ENCODE measurements at regions not wholly inside any gene's neighbourhood (a gene's known extent, or its start where the extent isn't known, plus 50 kb on each side); places are given as distances from the start of the nearest gene placed in this dataset.

DNA sequence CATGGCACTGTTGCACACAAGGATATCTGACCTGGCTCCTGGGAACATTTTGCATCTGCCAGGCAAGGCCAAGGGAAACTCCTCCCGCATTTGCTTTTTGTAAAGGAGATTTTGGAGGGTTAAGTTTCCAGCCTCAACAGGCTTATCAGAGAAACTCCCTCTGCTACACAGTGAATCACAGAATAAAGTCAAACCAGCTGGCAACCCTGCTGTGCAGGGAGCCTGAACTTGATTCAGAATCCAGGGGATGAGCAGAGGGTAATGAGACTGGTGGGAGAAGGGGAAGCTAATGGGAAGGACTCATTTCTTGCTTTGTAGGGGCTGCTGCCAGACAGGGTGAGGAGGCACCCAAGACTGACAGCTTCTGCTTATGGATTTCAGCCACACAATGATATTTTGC, 185.3 kb upstream of the ISX start:
- intact Hi-C loops (cut with micrococcal nuclease) = no loop called here

- intact Hi-C loops (cut with micrococcal nuclease) = no loop called here
These were observed 184.5 kb upstream of the ISX start for GRCh38 chr22:34881453-34881852.

DNA sequence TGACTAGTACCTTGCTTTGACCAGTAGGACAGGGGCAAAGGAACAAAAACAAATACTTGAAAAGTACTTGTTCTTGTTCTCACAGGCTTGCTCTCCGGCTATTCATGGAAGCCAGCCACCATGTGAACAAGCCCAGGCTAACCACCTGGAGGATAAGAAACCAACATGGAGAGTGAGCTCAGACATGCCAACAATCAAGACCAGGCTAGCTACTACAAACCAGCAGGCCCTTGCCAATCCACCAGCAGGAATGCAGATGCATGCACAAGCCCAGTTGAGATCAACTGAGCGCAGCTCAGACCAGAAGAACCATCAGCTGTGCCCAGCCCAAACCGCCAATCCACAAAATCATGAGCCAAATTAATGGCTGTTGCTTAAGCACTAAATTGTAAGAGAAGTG, 180.1 kb upstream of the ISX start:
- intact Hi-C loops (cut with micrococcal nuclease) = no loop called here

GRCh38 chr22:34886391-34886790, 179.6 kb upstream of the ISX start:
- intact Hi-C loops (cut with micrococcal nuclease) = no loop called here

DNA sequence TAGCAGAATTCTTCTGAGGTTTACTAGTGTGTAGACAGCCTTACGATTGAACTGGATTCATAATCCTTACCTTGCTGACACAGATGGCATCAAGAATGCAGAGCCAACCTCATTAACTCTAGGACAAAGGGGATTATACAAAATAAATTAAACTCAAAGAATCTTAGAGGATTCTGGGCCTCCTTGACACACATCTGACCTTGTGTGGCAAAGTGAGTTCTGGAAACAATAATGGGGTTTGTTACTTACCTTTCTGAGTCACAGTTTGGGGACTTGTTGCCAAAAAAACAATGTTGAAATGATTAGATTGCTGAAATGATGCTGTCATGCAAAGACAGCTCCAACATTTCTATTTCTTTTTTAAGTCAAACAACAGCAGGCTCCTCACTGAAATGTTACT, 179.1 kb upstream of the ISX start:
- intact Hi-C loops (cut with micrococcal nuclease) = no loop called here

DNA sequence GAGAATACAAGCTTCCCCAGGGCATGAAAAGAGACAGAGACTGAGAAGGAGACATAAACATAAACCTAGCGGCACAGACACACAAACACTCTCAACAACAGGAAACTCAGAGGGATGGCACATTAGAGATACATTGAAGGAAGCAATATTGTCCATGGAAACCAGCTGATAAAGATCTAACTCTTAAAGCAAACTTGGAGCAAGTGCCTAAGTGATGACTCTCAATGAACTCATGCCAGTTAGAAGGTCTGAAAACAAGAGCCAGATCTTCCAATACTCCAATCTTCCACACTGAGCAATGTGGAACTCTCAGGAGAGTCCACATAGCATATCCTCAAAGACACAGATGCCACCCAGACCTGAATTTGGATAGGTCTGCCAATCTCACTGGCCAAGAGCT, 168.8 kb upstream of the ISX start:
- intact Hi-C loops (cut with micrococcal nuclease) = no loop called here

DNA sequence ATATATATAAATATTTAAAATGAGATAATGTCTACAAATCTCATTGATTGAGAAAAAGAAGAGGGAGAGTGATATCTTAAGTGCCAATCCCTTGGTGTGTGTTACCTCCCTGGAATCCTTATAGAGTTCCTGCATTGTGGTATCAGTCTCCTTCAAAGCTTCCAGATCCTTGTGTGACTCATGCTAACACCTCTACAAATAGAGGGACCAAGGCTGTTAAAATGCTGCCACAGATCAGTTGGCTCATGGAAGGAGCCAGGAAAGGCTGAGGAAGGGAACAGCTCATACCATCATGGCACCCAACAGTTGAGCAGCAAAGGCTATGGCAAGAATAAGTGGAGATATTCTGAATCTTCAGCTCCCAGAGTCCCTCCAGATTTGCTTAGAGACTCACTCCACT, 163.6 kb upstream of the ISX start:
- intact Hi-C loops (cut with micrococcal nuclease) = no loop called here

- intact Hi-C loops (cut with micrococcal nuclease) = no loop called here
These were observed 162.5 kb upstream of the ISX start for GRCh38 chr22:34903416-34903815.

DNA sequence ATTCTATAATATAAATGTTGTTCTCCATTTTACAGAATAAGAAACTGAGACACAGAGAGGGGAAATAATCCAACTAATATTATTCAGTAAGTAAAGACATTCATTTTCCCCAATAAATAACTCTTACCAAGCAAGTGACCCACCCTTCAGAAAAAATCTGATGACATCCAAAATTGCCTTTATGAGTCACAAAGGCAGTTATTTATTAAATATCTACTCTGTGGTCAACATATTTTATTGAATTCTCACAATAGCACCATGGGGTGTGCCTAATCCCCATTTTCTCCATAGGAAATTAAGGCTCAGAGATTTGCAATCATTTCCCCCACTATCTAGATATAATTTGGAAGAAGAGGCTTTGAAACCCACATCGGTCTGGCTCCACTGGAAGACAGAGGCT, 161.5 kb upstream of the ISX start:
- intact Hi-C loops (cut with micrococcal nuclease) = no loop called here

DNA sequence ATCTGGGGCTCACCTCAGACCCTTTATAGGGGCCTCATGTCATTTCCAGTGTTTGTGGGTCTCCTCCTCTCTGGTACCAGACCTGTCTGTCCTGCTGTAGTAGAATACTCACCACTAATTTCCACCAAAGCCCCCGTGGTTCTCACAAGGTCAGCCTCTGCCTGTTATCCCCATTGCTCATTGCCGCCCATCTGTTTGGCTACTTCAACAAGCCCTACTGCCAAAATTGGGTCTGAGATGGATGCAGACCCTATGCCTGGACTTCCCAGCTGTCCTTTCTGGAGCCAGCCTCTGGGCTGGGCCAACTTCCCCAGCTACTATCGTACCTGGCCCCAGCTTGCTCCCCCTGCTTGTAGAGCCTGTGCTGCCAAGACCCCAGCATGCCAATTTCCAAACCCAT, 152.1 kb upstream of the ISX start:
- intact Hi-C loops (cut with micrococcal nuclease) = no loop called here

- intact Hi-C loops (cut with micrococcal nuclease) = no loop called here
These were observed 151.1 kb upstream of the ISX start for GRCh38 chr22:34914846-34915245.

- intact Hi-C loops (cut with micrococcal nuclease) = no loop called here
These were observed 148.7 kb upstream of the ISX start for GRCh38 chr22:34917239-34917638.

DNA sequence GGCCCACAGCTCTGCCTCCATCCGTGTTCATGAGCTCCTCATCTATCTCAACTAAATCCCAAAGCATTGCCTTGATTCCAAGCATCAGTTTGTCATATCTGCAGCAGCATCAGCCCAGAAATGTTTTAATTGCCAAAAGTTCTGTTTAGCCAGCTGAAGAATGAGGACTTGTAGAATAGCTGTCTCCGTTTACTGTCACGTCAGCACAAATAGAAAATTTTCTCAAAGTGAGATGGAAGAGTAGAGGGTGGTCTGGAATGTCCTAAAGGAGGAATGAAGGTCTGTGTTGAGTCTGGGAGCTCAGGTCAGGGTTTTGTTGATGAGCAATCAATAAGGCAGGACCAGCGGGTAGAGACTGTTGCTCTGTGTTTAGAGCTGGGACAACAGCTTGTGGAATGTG, 134.9 kb upstream of the ISX start:
- intact Hi-C loops (cut with micrococcal nuclease) = no loop called here

GRCh38 chr22:34934261-34934660, 131.7 kb upstream of the ISX start:
- intact Hi-C loops (cut with micrococcal nuclease) = no loop called here

DNA sequence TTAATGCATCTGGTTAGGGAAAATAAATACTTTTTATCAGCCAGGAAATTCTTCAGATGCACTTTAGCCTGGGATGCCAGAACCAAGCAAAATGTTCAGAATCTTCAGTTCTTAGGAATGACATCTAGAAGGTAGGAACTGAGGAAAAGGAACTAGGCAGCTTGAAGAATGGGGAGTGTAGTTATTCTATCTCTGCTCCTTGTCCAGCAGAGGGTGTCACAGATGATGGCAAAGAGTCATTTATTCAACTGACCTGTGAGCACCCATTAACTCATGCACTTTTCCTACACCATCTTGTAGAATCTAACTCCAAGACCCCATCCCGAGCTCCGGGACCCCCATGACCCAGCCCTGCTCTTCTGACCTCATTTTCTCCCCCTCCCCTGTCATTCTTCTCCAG, 122.1 kb upstream of the ISX start:
- intact Hi-C loops (cut with micrococcal nuclease) = no loop called here

GRCh38 chr22:34946339-34946985, 119.5 kb upstream of the ISX start:
- intact Hi-C loops (cut with micrococcal nuclease) = no loop called here

GRCh38 chr22:34950489-34950888, 115.5 kb upstream of the ISX start:
- intact Hi-C loops (cut with micrococcal nuclease) = no loop called here

GRCh38 chr22:34951212-34951611, 114.7 kb upstream of the ISX start:
- intact Hi-C loops (cut with micrococcal nuclease) = no loop called here

- intact Hi-C loops (cut with micrococcal nuclease) = no loop called here
These were observed 106.0 kb upstream of the ISX start for GRCh38 chr22:34960005-34960404.

DNA sequence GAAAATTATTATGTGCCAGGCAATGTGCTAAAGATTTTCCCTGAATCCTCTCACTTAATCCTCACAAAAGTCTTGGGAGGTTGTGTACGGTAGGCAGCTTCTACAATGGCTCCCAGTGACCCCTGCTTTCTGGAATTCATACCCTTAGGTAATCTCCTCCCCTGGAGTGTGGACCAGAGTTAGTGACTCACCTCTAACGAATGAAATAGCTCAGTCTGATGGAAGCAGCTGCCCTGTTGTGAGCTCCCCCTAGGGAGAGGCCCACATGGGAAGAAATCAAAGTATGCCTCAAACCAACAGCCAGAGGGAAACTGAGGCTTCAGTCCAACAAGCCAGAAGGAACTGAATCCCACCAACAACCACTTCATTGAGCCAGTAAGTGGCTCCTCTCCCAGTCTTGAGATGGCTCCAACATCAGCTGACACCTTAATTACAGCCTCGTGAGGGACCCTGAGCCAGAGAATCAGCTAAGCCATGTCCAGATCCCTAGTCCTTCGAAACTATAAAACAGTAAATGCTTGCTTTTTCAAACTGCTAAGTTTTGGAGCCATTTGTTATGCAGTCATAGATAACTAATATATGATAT, 98.9 kb upstream of the ISX start:
- intact Hi-C loops (cut with micrococcal nuclease) = no loop called here

DNA sequence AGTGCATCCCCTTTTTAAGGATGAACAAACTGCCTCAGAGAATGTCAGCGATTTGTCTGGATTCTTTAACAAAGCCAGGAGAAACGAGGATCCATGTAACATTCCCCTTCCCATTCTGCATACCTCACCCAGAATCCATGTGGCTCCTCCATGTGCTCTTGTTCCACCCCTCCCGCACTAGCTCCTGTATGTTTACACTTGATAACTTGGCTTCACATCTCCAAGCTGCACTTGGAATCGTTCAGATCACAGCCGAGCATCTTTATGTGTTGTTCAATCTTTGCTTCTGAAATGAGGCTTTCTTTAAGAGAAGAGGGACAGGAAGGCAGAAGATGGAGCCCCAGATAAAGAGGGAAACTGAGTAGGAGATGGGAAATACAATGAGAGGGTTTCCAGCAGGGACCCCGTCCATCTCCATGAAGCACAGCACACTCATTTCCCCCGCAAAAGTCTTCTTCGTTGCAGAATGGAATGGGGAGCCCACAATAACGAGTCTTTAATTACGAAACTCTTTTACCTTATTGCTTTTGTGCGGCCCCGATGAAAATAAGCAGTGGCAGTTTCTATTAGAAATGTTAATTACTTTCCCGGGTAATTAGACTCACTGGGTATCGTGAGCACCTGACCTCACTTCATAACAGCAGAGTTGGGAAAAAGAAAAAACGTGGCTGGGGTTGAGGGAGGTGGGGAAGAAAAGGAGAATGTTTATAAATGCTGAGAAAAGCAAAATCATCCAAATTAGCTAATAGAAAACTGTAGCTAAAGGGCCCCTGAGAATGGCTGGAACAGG, 96.8 kb upstream of the ISX start:
- intact Hi-C loops (cut with micrococcal nuclease) = no loop called here

DNA sequence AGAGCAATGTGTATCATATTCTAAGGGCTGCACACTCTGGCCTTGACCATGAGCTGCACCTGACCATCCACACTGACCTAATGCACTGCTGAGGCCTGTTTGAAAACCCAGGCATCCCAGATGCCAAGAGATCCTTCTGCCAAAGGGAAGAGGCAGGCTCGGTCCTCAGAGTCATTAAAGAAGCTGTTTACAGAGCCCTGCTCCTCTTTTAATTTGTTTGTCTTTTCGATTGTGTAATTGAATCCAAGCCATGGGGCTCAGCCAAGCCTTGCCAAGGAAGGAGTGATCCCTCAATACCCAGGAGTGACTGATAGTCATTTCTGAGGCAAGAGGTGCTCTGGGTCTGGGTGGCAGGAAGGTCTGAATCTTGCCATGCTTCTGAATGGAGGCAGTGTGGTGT, 94.5 kb upstream of the ISX start:
- intact Hi-C loops (cut with micrococcal nuclease) = no loop called here

Data from T-helper 2 cell treated with Interferon-gamma antibody and Interleukin-4, amounts not matched to agents 100 ng/mL and 5 ng/mL, for 36 hours (primary cell).